HG03520 (cell line): ENCODE measurements at regions not wholly inside any gene's neighbourhood (a gene's known extent, or its start where the extent isn't known, plus 50 kb on each side); places are given as distances from the start of the nearest gene placed in this dataset.

Experiments
- ATAC-seq: cut with Tn5 transposase; IDR thresholded peaks from one replicate; pipeline ENCODE4 v1.9.1; 2021; ENCODE audit warnings: mild to moderate bottlenecking, moderate library complexity; ENCODE audit not compliant: unreplicated experiment

GRCh38 chr6:167437888-167438484 lies 113.1 kb downstream of the TTLL2 start:
- ATAC-seq = no peak

DNA sequence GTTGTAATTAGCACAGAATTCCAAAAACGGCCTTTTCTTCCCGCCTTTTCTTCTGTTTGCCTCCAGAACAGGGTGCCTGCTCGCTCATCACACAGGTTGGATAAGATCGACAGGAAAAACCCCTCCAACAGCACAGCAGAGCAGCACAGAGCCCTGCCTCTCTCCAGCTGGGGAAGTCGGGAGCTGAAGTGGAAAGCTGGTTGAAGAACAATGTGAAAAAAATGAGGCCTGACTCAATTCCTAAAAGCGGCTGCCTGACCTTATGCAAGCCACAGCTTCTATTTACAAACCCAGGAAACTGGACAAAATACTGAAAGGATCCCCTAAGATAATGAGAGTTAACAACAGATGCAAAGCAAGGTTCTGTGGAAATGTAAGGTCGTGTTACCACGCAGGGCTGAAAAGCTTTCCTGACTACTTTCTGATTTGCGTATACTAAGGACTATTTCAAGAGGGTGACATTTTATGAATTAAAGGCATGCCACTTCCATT lies 116.9 kb downstream of the TTLL2 start:
- no peak for ATAC-seq

GRCh38 chr6:167442245-167442644 lies 117.4 kb downstream of the TTLL2 start:
- no peak for ATAC-seq

DNA sequence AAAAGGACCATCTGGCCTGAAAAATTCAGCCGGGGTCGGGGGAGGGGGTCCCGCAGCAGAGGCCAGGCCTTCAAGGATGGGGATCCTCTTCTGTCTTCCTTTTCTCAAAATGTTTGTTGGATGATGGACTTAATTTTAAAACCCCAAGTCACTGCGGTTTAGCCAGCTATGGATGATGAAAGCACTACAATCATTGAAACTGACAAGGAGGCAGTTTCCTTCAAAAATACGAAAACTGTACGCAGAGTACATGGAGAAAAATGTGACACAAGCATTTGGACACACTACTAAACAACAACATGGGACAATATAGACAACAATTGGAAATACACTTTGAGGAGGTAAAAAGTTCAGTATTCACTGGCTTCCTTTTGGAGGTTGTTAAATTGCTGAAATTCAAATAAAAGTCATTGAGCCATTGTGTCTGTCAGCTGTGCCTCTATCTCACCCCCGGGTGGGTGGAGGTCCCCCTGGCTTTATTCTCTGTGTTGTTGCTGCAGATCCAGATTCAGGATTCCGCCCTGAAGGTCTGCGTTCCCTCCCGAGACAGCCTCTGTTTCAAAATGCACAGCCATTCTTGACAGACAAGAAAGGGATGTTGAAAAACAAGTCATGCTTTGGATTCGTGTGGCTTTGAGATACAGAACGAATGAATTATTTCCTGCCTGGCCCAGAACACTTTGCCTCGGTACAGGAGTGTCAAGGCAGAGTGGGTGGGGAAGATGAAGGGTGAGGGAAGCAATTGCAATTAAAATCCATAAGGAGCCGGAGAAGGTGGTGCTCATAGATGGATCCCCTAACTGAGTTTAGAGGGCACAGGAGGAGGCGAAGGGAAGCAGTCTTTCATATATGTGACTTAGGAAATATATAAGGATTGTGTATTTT lies 118.2 kb downstream of the TTLL2 start:
- no peak for ATAC-seq

- no peak for ATAC-seq
These were observed 119.9 kb downstream of the TTLL2 start for GRCh38 chr6:167444602-167445346.

GRCh38 chr6:167445568-167445967 lies 120.7 kb downstream of the TTLL2 start:
- ATAC-seq = no peak

DNA sequence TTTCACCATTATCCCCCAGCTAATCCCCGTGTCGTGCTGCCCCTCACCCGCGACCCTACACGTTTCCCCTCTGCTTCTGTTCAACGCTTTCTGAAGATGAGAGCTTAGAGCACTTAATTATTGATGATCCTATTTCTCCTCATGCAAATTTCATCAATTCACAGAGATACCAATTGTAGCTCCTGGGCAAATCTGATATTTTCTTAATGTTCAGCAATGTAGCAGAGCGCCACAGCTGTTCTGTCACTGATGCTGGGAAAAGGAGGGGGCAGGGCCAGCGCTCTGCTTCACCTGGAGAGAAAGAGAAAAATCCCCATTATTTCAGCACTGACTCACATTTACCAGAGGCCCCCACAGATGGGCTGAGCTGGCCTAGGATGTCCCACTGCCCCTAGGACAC lies 121.2 kb downstream of the TTLL2 start:
- ATAC-seq = no peak

- ATAC-seq = no peak
These were observed 122.1 kb downstream of the TTLL2 start for GRCh38 chr6:167446971-167447370.

DNA sequence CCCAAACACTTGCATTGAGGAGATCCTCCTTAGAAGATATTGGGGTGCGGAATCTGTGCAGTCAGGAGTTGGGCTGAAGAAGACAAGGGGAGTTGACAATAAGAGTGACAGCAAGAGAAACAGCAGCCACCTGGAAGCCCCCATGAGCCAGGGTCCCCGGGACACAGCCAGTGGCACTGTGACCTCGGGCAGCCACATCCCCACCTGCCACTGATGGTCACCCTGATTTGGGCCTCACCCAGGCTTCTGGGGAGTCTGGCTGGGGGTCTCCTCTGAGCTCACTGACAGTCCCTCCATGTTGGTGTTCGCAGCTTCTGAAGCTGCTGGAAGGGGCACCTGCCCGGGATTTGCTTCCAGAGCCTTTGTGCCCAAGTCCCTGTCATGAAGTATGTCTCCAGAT lies 123.5 kb downstream of the TTLL2 start:
- ATAC-seq = no peak

DNA sequence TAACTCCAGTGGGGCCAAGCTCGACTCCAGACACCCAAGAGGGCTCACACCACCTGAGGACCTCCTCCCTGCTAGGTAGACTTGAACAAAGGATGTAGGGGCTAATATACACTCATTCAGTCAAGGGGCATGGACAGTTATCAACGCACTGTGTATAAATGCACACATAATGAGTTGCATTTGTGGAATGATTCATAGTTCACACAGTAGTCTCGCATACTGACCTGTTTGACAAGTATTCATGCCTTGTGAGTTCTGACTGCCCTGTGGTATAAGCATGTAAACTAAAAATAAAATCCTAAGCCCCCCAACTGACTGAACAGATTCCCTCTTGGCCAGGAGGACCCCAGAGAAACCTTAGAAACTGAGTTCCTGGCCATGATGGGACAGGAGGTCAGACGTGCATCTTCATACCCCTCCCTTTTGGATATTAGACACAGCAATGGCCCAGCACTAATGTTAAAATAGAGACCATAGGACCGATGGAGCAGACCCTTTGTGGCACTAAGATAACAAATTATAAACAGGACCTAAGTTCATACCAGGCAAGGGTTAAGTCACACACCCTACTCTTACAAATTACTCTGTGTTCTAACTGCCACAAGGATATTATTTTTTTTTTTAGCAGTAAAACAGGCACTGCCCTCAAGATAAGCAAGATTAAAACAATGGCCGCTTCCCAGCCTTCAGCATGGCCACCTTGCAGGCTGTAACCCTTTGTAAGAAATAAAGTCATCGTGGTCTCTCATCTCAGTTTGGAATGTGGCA lies 124.4 kb downstream of the TTLL2 start:
- no peak for ATAC-seq

GRCh38 chr6:167450626-167451025 lies 125.7 kb downstream of the TTLL2 start:
- no peak for ATAC-seq

GRCh38 chr6:167452338-167453081 lies 127.6 kb downstream of the TTLL2 start:
- ATAC-seq = no peak

DNA sequence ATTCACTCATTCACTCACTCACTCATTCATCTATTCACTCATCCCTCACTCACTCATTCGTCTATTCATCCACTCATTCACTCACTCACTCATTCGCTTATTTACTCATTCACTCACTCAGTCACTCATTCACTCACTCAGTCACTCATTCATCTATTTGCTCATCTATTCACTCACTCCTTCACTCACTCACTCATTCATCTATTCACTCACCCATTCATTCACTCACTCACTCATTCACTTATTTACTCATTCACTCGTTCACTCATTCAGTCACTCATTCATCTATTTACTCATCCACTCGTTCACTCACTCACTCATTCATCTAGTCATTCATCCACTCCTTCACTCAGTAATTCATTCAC lies 128.2 kb downstream of the TTLL2 start:
- no peak for ATAC-seq

- ATAC-seq = no peak
These were observed 129.1 kb downstream of the TTLL2 start for GRCh38 chr6:167454003-167454402.

GRCh38 chr6:167455371-167455770 lies 130.5 kb downstream of the TTLL2 start:
- ATAC-seq = no peak

GRCh38 chr6:167462514-167463312 lies 137.8 kb downstream of the TTLL2 start:
- no peak for ATAC-seq

GRCh38 chr6:167464177-167464576 lies 139.3 kb downstream of the TTLL2 start:
- no peak for ATAC-seq

- ATAC-seq = no peak
These were observed 140.6 kb downstream of the TTLL2 start for GRCh38 chr6:167465482-167465881.

- no peak for ATAC-seq
These were observed 142.4 kb downstream of the TTLL2 start for GRCh38 chr6:167467282-167467681.
